HCT116 (cell line): ENCODE measurements at regions not wholly inside any gene's neighbourhood (a gene's known extent, or its start where the extent isn't known, plus 50 kb on each side); places are given as distances from the start of the nearest gene placed in this dataset.

Experiments used
- ATAC-seq: fragments of 200-7000 bp; cut with Tn5 transposase; 2 replicates; pipeline ENCODE4 v1.9.1; 2020; ENCODE audit warnings: mild to moderate bottlenecking, moderate library complexity
- BruUV-seq: library from RNA; stranded (reverse); fragments of 400-500 nt; replicated peaks from 2 replicates; lab custom pipeline; 2021; lab: Mats Ljungman, UMichigan
- CTCF ChIA-PET: fragments of 300-600 bp; sonication (Branson Sonifier 250); formaldehyde crosslinking; loops from one replicate; lab custom pipeline; 2021; ENCODE audit warnings: antibody characterized with exemption; lab: Charles Lee
- POLR2A ChIA-PET: fragments of 300-600, 350-600 bp; sonication (Branson Sonifier 250); formaldehyde crosslinking; loops from one replicate; lab custom pipeline; 2021; ENCODE audit warnings: antibody characterized with exemption; lab: Charles Lee
- RAD21 ChIA-PET, 2 experiments: fragments of 300-600 bp; sonication (Branson Sonifier 250); formaldehyde crosslinking; loops; one replicate each; lab custom pipeline; 2023; ENCODE audit warnings: low total read pairs in 2 of 2; ENCODE audit not compliant: uncharacterized antibody in 2 of 2, unreplicated experiment in 2 of 2, low non-redundant PET in 1 of 2; lab: Charles Lee
- DNase-seq: peaks from one replicate; pipeline ENCODE4 v3.0.0-alpha.2; 2010; ENCODE audit warnings: low read depth, low spot score
- H2AFZ ChIP-seq: fragments of 200-600 bp; shearing (Covaris generic), sonication (generic); 2 replicates; pipeline ENCODE4 v1.6.1; 2017; ENCODE audit warnings: low read depth, mixed run types, mixed read lengths, antibody characterized with exemption, low read length; ENCODE audit not compliant: poor library complexity, severe bottlenecking
- H3K27ac ChIP-seq: 2 replicates; pipeline ENCODE4 v1.5.1; 2012; ENCODE audit warnings: low read depth, low read length
- H3K27me3 ChIP-seq: fragments of 200-600 bp; sonication (generic); 2 replicates; pipeline ENCODE4 v1.6.1; 2016; ENCODE audit warnings: mixed run types, low read length, mixed read lengths; ENCODE audit not compliant: insufficient read depth
- H3K36me3 ChIP-seq, 2 experiments: fragments of 200-500 bp in 1 of 2; fragments of 200-600 bp in 1 of 2; sonication (Bioruptor generic) in 1 of 2; sonication (generic) in 1 of 2; 2 replicates each; pipeline versions ENCODE4 v1.5.1 to v1.6.1; 2014 to 2016; ENCODE audit warnings: low read length in 2 of 2, inconsistent platforms in 1 of 2, mixed read lengths in 1 of 2, mixed run types in 1 of 2; ENCODE audit not compliant: insufficient read depth in 2 of 2, control insufficient read depth in 1 of 2
- H3K4me1 ChIP-seq, 2 experiments: fragments of 200-600 bp in 1 of 2; sonication (generic) in 1 of 2; 2 replicates each; pipeline versions ENCODE4 v1.5.1 to v1.6.1; 2012 to 2017; ENCODE audit warnings: low read length in 2 of 2, inconsistent platforms in 1 of 2, mild to moderate bottlenecking in 1 of 2, mixed read lengths in 1 of 2, mixed run types in 1 of 2, moderate library complexity in 1 of 2; ENCODE audit not compliant: insufficient read depth in 2 of 2, control insufficient read depth in 1 of 2
- H3K4me2 ChIP-seq: fragments of 200-600 bp; sonication (generic); 2 replicates; pipeline ENCODE4 v1.6.1; 2017; ENCODE audit warnings: mixed run types, low read length, mixed read lengths
- H3K4me3 ChIP-seq, 2 experiments: fragments of 200-600 bp in 1 of 2; sonication (generic) in 1 of 2; replicated peaks in 1 of 2; 2 replicates each; pipeline ENCODE4 v1.5.1; 2011 to 2016; ENCODE audit warnings: low read length in 2 of 2, control low read depth in 1 of 2, low read depth in 1 of 2, mild to moderate bottlenecking in 1 of 2, mixed read lengths in 1 of 2, mixed run types in 1 of 2
- H3K79me2 ChIP-seq: fragments of 200-600 bp; sonication (generic); 2 replicates; pipeline ENCODE4 v1.6.1; 2017; ENCODE audit warnings: mild to moderate bottlenecking, mixed run types, low read length, moderate library complexity, mixed read lengths; ENCODE audit not compliant: insufficient read depth
- H3K9ac ChIP-seq: fragments of 200-600 bp; sonication (generic); 2 replicates; pipeline ENCODE4 v1.6.1; 2016; ENCODE audit warnings: low read length, mixed read lengths
- H3K9me2 ChIP-seq: fragments of 200-600 bp; sonication (generic), shearing (Covaris generic); 2 replicates; pipeline ENCODE4 v1.6.1; 2017; ENCODE audit warnings: mixed run types, mild to moderate bottlenecking, moderate library complexity; ENCODE audit not compliant: insufficient read depth
- H3K9me3 ChIP-seq, 2 experiments: fragments of 200-500 bp in 1 of 2; fragments of 200-600 bp in 1 of 2; sonication (Bioruptor generic) in 1 of 2; sonication (generic) in 1 of 2; 2 replicates each; pipeline ENCODE4 v1.6.1; 2014 to 2017; ENCODE audit warnings: low read length in 2 of 2, mixed read lengths in 2 of 2, inconsistent platforms in 1 of 2, low read depth in 1 of 2, mild to moderate bottlenecking in 1 of 2, mixed run types in 1 of 2, moderate library complexity in 1 of 2; ENCODE audit not compliant: control insufficient read depth in 1 of 2, insufficient read depth in 1 of 2
- H4K20me1 ChIP-seq: fragments of 200-600 bp; sonication (generic), shearing (Covaris generic); 2 replicates; pipeline ENCODE4 v1.6.1; 2017; ENCODE audit warnings: mixed run types, mild to moderate bottlenecking, moderate library complexity; ENCODE audit not compliant: insufficient read depth
- CBX3 ChIP-seq: IDR thresholded peaks from 2 replicates; pipeline ENCODE4 v1.6.1; 2012; ENCODE audit warnings: low read depth
- EGR1 ChIP-seq: IDR thresholded peaks from 2 replicates; pipeline ENCODE4 v1.6.1; 2012; ENCODE audit warnings: low read depth
- ELF1 ChIP-seq: IDR thresholded peaks from 2 replicates; pipeline ENCODE4 v1.6.1; 2012; ENCODE audit warnings: low read depth, borderline replicate concordance
- EZH2 ChIP-seq: fragments of 200-600 bp; sonication (generic); IDR thresholded peaks from 2 replicates; pipeline ENCODE4 v1.6.1; 2017; ENCODE audit warnings: antibody characterized with exemption, mixed run types
- EZH2phosphoT487 ChIP-seq: fragments of 200-600 bp; IDR thresholded peaks from 2 replicates; pipeline ENCODE4 v1.6.1; 2018; ENCODE audit warnings: antibody characterized with exemption, borderline replicate concordance
- FOSL1 ChIP-seq: IDR thresholded peaks from 2 replicates; pipeline ENCODE4 v1.6.1; 2012; ENCODE audit warnings: low read depth
- JUND ChIP-seq: IDR thresholded peaks from 2 replicates; pipeline ENCODE4 v1.6.1; 2012
- POLR2A ChIP-seq: IDR thresholded peaks from 2 replicates; pipeline ENCODE4 v1.7.0; 2011; ENCODE audit warnings: borderline replicate concordance; ENCODE audit not compliant: insufficient read depth, insufficient read length; ENCODE audit errors: extremely low read depth
- POLR2AphosphoS5 ChIP-seq: IDR thresholded peaks from 2 replicates; pipeline ENCODE4 v1.6.1; 2011; ENCODE audit warnings: mild to moderate bottlenecking, low read depth, low read length, moderate library complexity
- RAD21 ChIP-seq: IDR thresholded peaks from 2 replicates; pipeline ENCODE4 v1.6.1; 2012; ENCODE audit warnings: low read depth, mild to moderate bottlenecking
- REST ChIP-seq: IDR thresholded peaks from 2 replicates; pipeline ENCODE4 v1.6.1; 2012; ENCODE audit warnings: low read depth
- YY1 ChIP-seq: IDR thresholded peaks from 2 replicates; pipeline ENCODE4 v1.6.1; 2011; ENCODE audit warnings: low read length, low read depth, moderate library complexity, mild to moderate bottlenecking; ENCODE audit not compliant: insufficient replicate concordance; ENCODE audit errors: extremely low read depth
- ZBTB33 ChIP-seq: IDR thresholded peaks from 2 replicates; pipeline ENCODE4 v1.6.1; 2011; ENCODE audit warnings: mild to moderate bottlenecking, low read length, moderate library complexity; ENCODE audit not compliant: insufficient replicate concordance; ENCODE audit errors: extremely low read depth
- ZFX ChIP-seq: fragments of 450-650 bp; IDR thresholded peaks from 2 replicates; pipeline ENCODE4 v1.6.1; 2017
- ZNF274 ChIP-seq: fragments of 200-500 bp; sonication (Bioruptor generic); IDR thresholded peaks from 2 replicates; pipeline ENCODE4 v1.6.1; 2014; ENCODE audit warnings: mild to moderate bottlenecking, low read depth, low read length, inconsistent platforms
- intact Hi-C: fragments of 100-400 bp; cut with micrococcal nuclease; formaldehyde crosslinking; loops from 2 replicates; pipeline ENCODE4 v1.10.0; 2022
- TF ChIP-seq, protein P1 (sequence below): IDR thresholded peaks from 2 replicates; pipeline ENCODE4 v1.6.1; 2012

DNA sequence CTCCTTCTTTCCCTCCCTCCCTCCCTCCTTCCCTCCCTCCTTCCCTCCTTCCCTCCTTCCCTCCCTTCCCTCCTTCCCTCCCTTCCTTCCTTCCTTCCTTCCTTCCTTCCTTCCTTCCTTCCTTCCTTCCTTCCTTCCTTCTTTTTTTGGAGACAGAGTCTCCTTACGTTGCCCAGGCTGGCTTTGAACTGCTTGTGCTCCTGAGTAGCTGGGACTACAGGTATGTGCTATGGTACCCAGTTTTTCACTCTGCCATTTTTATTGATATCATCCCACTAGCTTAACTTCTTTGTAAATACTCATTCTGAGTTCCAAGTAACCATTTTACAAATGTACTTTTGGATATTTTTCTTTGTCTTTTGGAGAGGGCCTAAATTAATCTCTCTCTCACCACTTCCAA is 336.8 kb upstream of the DDI1 start:
- Histone ChIP-seq H3K36me3 (no peaks in the 10 kb centered on the region), H3K4me3 (no peak overlapping the region), H3K9me3 (no peaks in the 10 kb centered on the region), H3K27ac (no peak overlapping the region), H4K20me1 (no peaks in the 10 kb centered on the region), H3K4me2 (no peak overlapping the region), H3K27me3 (no peaks in the 10 kb centered on the region), H3K9me2 (no peaks in the 10 kb centered on the region), H3K4me1 (no peaks in the 10 kb centered on the region), H3K79me2 (no peaks in the 10 kb centered on the region), H3K9ac (no peak overlapping the region), H2AFZ (no peak overlapping the region)
- ChIA-PET CTCF (no interaction called here), RAD21 (no interaction called here), POLR2A (no interaction called here)
- TF ChIP-seq EZH2phosphoT487, result no peak
- no peak for TF ChIP-seq POLR2A
- TF ChIP-seq ZBTB33, result no peak
- no peak for TF ChIP-seq EZH2
- no peak for TF ChIP-seq EGR1
- TF ChIP-seq ZNF274, result no peak
- TF ChIP-seq, protein P1, sequence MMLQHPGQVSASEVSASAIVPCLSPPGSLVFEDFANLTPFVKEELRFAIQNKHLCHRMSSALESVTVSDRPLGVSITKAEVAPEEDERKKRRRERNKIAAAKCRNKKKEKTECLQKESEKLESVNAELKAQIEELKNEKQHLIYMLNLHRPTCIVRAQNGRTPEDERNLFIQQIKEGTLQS, result no peak
- TF ChIP-seq JUND, result no peak
- TF ChIP-seq POLR2AphosphoS5, result no peak
- TF ChIP-seq FOSL1, result no peak
- no peak for TF ChIP-seq CBX3
- TF ChIP-seq RAD21, result no peak
- TF ChIP-seq REST, result no peak
- TF ChIP-seq ELF1, result no peak
- no peak for TF ChIP-seq ZFX
- TF ChIP-seq YY1, result no peak
- intact Hi-C loops, result no loop called here
- no TSS peak for BruUV-seq
- no peak for DNase-seq
- no peak for ATAC-seq
